ENCODE measurements at regions not wholly inside any gene's neighbourhood (a gene's known extent, or its start where the extent isn't known, plus 50 kb on each side); places are given as distances from the start of the nearest gene placed in this dataset.

DNA sequence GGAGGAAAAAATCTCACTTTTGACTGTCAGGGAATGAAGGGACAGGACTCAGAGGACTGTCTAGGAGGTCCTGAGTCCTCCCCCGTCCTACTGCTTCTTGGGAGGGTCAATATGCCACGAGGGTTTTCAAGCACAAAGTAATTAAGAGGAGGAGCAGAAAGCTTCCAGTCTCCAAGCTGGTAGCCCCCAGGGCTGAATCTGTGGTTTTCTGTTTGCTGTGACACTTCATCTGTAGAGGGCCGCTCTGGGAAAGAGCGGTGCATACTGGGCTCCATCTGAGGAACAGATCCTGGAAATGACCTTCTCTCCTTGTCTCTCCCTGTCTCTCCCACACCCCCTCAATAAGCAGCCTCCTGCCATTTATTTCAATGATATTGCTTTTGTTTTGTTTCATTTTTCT, 180.1 kb upstream of the SDK2 start:
- Histone ChIP-seq H3K79me2 (ENCODE audit: control insufficient read depth, insufficient read depth, low read length) (no peaks in the 10 kb centered on the region), H3K4me3 (no peak overlapping the region), H3K27ac (ENCODE audit: extremely low read depth, low read depth, low read length) (no peak overlapping the region), H3K4me2 (ENCODE audit: insufficient read depth, low read length) (no peak overlapping the region), H4K20me1 (replicated peaks; ENCODE audit: control insufficient read depth, insufficient read depth, low read length) (peaks cover 3% of the 10 kb centered on the region; the same call in 1 of the 2 replicates), H3K9ac (ENCODE audit: insufficient read depth in 1 of 2, low read depth in 2 of 2, low read length in 2 of 2) (no peak overlapping the region), H2AFZ (ENCODE audit: low read depth, low read length) (no peak overlapping the region), H3K9me1 (ENCODE audit: control insufficient read depth, insufficient read depth, low read length) (no peaks in the 10 kb centered on the region), H3K36me3 (ENCODE audit: control insufficient read depth, insufficient read depth, low read length) (no peaks in the 10 kb centered on the region), H3K4me1 (replicated peaks in 1 of 2; ENCODE audit: control insufficient read depth in 2 of 2, insufficient read depth in 2 of 2, low read length in 2 of 2) (no peaks in the 10 kb centered on the region), H3K9me3 (replicated peaks; ENCODE audit: control insufficient read depth, insufficient read depth, low read depth, low read length) (no peaks in the 10 kb centered on the region), H3K27me3 (ENCODE audit: control insufficient read depth in 2 of 2, insufficient read depth in 2 of 2, low read length in 2 of 2) (peaks cover 0 to 39% of the 10 kb centered on the region in 2 experiments; a peak in 3 of 5 replicates)
- DNase-seq (ENCODE audit: extremely low read depth in 1 of 4, low spot score in 3 of 4) (no peak), ATAC-seq (no peak), FAIRE-seq (no peak)
- no peak for TF ChIP-seq SIN3A (IDR thresholded peaks at IDR 0.05; ENCODE audit: borderline replicate concordance in 2 of 2, control insufficient read depth in 1 of 2, low read depth in 2 of 2, low read length in 2 of 2)
- TF ChIP-seq LEF1 (IDR thresholded peaks at IDR 0.05) = no peak
- no peak for TF ChIP-seq POLR2G (IDR thresholded peaks at IDR 0.05; ENCODE audit: low read depth, low read length)
- no peak for TF ChIP-seq FOSL1 (tag; conservative IDR thresholded peaks at IDR 0.05)
- TF ChIP-seq NR4A1 (CRISPR knock-in tag; IDR thresholded peaks at IDR 0.05) = no peak
- TF ChIP-seq NR4A1 (tag; IDR thresholded peaks at IDR 0.05) = no peak
- TF ChIP-seq HIVEP1 (CRISPR knock-in tag; IDR thresholded peaks at IDR 0.05) = no peak
- TF ChIP-seq C11orf30 (IDR thresholded peaks at IDR 0.05; ENCODE audit: low read depth) = no peak
- TF ChIP-seq, protein P1, sequence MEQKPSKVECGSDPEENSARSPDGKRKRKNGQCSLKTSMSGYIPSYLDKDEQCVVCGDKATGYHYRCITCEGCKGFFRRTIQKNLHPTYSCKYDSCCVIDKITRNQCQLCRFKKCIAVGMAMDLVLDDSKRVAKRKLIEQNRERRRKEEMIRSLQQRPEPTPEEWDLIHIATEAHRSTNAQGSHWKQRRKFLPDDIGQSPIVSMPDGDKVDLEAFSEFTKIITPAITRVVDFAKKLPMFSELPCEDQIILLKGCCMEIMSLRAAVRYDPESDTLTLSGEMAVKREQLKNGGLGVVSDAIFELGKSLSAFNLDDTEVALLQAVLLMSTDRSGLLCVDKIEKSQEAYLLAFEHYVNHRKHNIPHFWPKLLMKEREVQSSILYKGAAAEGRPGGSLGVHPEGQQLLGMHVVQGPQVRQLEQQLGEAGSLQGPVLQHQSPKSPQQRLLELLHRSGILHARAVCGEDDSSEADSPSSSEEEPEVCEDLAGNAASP (IDR thresholded peaks at IDR 0.05) = no peak
- no peak for TF ChIP-seq NFE2 (IDR thresholded peaks at IDR 0.05; ENCODE audit: low read depth)
- no peak for TF ChIP-seq ZNF699 (CRISPR knock-in tag; IDR thresholded peaks at IDR 0.05; ENCODE audit: insufficient replicate concordance)
- TF ChIP-seq, protein P2, sequence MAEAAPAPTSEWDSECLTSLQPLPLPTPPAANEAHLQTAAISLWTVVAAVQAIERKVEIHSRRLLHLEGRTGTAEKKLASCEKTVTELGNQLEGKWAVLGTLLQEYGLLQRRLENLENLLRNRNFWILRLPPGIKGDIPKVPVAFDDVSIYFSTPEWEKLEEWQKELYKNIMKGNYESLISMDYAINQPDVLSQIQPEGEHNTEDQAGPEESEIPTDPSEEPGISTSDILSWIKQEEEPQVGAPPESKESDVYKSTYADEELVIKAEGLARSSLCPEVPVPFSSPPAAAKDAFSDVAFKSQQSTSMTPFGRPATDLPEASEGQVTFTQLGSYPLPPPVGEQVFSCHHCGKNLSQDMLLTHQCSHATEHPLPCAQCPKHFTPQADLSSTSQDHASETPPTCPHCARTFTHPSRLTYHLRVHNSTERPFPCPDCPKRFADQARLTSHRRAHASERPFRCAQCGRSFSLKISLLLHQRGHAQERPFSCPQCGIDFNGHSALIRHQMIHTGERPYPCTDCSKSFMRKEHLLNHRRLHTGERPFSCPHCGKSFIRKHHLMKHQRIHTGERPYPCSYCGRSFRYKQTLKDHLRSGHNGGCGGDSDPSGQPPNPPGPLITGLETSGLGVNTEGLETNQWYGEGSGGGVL (CRISPR knock-in tag; IDR thresholded peaks at IDR 0.05) = no peak
- in situ Hi-C loops (cut with MboI) (no loop called here), intact Hi-C loops (cut with micrococcal nuclease) (no loop called here)
- CTCF ChIA-PET (ENCODE audit: low intra/inter-chr PET ratio) = no interaction called here
- POLR2A ChIA-PET = no interaction called here
- BruUV-seq (replicated peaks) = no TSS peak
- 0% methylated on average over 4 of the region's 4 CpGs for WGBS (ENCODE audit: insufficient coverage, low coverage, missing lambda C conversion rate)
